Fibroblast of mammary gland (primary cell): ENCODE measurements at regions not wholly inside any gene's neighbourhood (a gene's known extent, or its start where the extent isn't known, plus 50 kb on each side); places are given as distances from the start of the nearest gene placed in this dataset.

ENCODE experiments used
- DNase-seq: peaks from one replicate; pipeline ENCODE4 v3.0.0-alpha.2; 2010; ENCODE audit warnings: low read depth
- H3K4me3 ChIP-seq: 2 replicates; pipeline ENCODE4 v1.5.1; 2011; ENCODE audit warnings: low read depth, mild to moderate bottlenecking, low read length, moderate library complexity; ENCODE audit not compliant: control insufficient read depth
- TF ChIP-seq, protein P1 (sequence below): conservative IDR thresholded peaks from 2 replicates; pipeline ENCODE4 v1.5.1; 2011; ENCODE audit warnings: low read depth, low read length, inconsistent platforms; ENCODE audit not compliant: control insufficient read depth, insufficient read depth

DNA sequence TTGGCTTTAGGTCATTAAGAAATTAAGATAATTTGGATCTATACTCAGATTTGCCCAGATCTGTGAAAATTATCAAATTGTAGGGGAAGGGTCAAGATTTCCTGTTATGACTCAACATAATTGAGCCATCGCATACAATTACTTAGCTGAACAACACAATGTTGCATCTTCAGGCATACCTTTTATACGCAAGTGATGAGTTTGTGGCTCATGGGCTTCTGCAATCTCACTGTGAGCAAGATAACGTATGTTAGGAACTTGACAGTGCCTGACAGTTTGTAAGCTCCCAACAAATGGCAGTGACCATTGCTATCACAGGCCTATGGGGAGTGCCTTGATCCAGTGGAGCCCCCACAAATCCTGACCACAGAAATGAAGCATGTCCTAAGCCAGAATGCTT is 199.7 kb downstream of the BCAT1 start:
- no peak overlapping the region for H3K4me3 ChIP-seq
- no peak for DNase-seq
- TF ChIP-seq, protein P1, sequence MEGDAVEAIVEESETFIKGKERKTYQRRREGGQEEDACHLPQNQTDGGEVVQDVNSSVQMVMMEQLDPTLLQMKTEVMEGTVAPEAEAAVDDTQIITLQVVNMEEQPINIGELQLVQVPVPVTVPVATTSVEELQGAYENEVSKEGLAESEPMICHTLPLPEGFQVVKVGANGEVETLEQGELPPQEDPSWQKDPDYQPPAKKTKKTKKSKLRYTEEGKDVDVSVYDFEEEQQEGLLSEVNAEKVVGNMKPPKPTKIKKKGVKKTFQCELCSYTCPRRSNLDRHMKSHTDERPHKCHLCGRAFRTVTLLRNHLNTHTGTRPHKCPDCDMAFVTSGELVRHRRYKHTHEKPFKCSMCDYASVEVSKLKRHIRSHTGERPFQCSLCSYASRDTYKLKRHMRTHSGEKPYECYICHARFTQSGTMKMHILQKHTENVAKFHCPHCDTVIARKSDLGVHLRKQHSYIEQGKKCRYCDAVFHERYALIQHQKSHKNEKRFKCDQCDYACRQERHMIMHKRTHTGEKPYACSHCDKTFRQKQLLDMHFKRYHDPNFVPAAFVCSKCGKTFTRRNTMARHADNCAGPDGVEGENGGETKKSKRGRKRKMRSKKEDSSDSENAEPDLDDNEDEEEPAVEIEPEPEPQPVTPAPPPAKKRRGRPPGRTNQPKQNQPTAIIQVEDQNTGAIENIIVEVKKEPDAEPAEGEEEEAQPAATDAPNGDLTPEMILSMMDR, result no peak

DNA sequence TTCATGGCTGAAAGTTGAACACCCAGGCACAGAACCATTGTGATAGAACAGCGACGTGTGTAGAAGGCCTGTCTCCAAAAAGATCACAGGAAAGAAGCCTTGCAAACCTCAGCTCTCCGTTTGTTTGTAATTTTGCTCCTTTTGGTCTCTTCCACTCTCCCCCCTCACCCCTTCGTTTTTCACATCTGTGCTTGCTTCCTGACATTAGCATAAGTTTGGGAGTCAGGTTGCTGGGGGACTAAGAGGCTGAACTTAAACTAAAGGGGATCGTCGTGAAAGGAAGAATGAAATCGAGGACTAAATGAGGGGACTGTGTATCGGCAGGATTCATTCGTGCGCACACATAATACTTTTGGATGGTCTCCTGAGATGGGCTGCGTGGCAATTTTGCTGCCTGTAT is 200.6 kb downstream of the BCAT1 start:
- TF ChIP-seq, protein P1, result no peak
- H3K4me3 ChIP-seq, result no peak overlapping the region
- DNase-seq, result no peak

DNA sequence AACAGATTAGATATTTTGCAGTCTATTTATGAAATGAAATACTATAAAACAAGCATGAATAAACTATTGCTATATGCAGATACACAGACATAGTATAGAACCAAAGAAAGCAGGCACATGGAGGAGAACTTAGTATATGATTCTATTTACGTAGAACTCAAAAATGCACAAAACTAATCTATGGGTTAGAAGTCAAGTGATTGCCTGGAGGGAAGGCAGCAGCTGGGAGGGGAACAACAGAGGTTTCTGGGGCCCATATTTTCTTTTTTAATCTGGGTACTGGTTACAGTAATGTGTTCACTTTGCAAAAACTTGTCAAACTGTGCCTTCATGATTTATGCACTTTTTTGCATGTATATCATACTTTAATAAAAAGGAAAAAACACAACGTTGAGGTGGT is 202.0 kb downstream of the BCAT1 start:
- no peak overlapping the region for H3K4me3 ChIP-seq
- TF ChIP-seq, protein P1, result no peak
- DNase-seq, result no peak

DNA sequence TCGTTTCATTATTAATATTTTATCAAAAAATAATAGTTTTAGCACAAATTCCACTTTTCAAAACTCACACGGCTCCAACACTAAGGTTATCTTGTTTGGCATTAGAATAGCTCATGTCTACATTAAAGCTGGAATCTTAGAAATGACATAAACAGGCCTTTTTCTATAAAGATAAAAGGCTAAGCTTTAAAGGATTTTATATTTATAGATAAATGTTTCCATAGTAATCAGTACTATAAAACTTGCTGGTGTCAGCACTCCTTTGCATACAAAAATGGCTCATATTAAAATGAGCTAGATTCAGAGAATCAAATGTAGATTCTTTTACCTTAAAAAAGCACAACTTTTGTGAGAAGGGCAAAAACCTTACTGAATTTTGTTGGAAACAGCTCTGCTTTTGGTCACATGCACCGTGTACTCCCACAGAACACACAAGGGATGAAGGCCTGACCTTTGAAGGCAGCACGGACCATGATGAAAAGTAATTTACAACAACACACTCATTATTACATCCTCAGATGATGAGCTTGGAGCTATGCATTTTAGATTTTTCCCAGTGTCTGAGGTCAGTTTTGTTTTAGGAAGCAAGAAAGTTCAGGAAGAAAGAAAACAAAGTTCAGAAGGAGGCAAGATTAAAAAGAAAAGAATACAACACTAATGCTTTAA is 202.8 kb downstream of the BCAT1 start:
- DNase-seq, result no peak
- no peak overlapping the region for H3K4me3 ChIP-seq
- TF ChIP-seq, protein P1, result no peak

DNA sequence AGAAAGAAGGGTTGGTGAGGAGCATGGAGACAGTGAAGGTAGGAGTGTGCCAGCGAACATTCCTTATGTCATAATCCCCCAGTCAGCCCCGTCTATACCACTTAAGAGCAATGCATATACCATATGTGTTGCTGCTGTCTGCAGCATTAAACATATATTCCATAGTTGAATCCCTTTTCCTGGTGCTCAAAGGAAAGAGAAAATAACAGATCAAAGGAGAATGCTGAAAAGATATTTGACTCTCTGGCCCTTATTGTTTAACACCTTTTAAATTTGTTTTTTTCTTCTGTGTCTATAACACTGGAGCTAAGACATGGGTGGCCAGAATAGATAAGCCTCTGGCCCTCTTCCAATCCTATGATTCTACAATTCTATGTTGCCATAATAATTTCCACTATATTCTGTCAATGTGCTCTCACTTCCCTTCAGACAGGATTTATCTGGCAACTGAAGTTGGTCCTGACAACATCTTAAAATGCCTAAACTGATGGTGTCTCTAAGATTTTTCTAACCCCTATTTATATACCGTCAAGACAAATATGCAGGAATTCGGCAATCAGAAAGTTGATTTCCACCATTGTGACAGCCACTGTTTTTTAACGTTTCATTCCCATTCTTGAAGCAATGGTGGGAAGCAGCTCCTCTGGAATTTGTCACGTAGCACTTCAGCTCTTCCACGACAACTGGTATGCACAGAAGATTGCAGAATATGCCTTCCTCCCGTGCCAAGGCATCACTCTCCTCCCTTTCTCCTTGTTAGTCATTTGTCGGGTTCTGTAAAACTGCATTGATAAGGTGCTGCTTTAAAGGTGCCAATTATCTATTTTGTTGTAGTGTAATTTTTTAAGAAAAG is 204.7 kb downstream of the BCAT1 start:
- DNase-seq, result no peak
- no peak overlapping the region for H3K4me3 ChIP-seq
- TF ChIP-seq, protein P1, result no peak

DNA sequence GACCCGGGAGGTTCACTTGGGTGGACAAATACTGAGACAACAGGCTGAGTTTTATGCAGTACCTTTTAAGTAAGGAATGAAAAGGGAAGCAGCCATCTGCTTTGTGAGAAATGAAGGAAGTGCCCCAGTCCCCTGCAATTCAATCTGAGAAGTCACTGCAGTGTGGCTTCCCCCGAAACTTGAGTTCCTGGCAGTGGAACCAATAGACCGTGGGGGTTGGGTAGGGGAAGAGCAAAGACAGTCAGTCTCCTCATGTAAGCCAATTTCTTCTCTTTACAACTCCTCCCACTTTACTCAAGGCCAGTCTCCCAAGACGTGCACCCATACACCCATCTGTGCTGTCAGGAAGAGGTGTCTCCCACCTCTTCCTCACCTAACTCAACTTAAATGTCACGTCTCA is 206.5 kb downstream of the BCAT1 start:
- TF ChIP-seq, protein P1, result no peak
- H3K4me3 ChIP-seq, result no peak overlapping the region
- DNase-seq, result no peak
